C4-2B (cell line): ENCODE measurements at regions not wholly inside any gene's neighbourhood (a gene's known extent, or its start where the extent isn't known, plus 50 kb on each side); places are given as distances from the start of the nearest gene placed in this dataset.

ENCODE experiments used
- H3K27ac ChIP-seq: fragments of 450-650 bp; 2 replicates; pipeline ENCODE4 v1.5.1; 2017
- ZFX ChIP-seq: fragments of 450-650 bp; IDR thresholded peaks from 2 replicates; pipeline ENCODE4 v1.6.1; 2017
- TF ChIP-seq, protein P1 (sequence below): fragments of 450-650 bp; conservative IDR thresholded peaks from 2 replicates; pipeline ENCODE4 v1.5.1; 2017; ENCODE audit warnings: mild to moderate bottlenecking

DNA sequence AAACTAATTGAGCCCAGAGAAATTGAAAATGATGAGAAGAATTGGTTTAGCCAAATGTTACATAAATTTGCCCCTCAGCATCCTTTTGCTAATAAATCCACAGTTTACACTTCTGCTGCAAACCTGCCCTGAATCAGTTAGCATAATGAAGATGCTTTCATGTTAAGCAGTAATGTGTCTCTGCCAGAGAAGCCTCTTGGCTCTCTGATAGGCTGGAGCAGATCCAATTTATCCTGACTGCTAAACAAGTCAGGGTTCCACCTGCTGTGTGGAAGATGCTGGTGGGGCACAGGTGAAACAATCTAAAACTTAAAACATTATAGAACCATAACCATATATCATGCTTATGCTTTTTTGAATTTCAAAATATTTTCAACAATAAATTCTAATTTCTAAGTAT is 946.8 kb downstream of the OTOL1 start:
- TF ChIP-seq ZFX = no peak
- TF ChIP-seq, protein P1, sequence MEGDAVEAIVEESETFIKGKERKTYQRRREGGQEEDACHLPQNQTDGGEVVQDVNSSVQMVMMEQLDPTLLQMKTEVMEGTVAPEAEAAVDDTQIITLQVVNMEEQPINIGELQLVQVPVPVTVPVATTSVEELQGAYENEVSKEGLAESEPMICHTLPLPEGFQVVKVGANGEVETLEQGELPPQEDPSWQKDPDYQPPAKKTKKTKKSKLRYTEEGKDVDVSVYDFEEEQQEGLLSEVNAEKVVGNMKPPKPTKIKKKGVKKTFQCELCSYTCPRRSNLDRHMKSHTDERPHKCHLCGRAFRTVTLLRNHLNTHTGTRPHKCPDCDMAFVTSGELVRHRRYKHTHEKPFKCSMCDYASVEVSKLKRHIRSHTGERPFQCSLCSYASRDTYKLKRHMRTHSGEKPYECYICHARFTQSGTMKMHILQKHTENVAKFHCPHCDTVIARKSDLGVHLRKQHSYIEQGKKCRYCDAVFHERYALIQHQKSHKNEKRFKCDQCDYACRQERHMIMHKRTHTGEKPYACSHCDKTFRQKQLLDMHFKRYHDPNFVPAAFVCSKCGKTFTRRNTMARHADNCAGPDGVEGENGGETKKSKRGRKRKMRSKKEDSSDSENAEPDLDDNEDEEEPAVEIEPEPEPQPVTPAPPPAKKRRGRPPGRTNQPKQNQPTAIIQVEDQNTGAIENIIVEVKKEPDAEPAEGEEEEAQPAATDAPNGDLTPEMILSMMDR = no peak
- H3K27ac ChIP-seq = no peak overlapping the region

DNA sequence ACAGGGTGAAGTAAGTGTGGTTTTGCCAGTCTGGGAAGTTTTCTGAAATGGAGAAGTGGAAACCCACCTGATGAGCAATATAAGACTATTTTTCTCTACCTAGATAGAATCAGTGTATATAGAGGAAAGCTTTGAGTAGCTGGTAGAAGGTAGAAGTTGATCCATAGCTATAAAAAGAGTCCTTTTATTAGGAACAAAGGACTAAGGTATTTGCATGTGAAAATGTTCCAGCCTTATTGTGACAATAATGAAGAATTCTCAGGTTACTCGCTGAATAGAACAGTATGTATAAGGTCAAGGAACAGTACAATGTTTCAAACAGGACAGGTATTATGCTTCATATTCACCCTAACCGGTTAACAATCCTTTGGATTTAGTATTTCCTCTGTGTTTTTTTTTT is 972.2 kb downstream of the OTOL1 start:
- TF ChIP-seq, protein P1 = no peak
- TF ChIP-seq ZFX = no peak
- H3K27ac ChIP-seq = no peak overlapping the region

DNA sequence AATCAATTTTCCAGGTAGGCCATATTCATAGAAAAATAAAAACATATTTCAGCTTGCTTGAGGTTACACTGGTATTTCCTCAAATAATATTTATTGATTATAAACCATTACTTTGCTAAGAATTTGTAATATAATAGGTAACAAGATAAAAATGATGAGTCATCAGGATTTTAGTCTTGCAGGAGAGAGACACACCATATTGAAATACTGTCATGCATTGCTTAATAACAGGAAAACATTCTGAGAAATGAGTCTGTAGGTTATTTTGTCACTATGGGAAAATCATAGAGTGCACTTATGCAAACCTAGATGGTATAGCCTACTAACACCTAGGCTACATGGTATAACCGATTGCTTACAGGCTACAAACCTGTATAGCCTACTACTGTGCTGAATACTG is 990.5 kb downstream of the OTOL1 start:
- TF ChIP-seq, protein P1 = no peak
- no peak for TF ChIP-seq ZFX
- no peak overlapping the region for H3K27ac ChIP-seq

DNA sequence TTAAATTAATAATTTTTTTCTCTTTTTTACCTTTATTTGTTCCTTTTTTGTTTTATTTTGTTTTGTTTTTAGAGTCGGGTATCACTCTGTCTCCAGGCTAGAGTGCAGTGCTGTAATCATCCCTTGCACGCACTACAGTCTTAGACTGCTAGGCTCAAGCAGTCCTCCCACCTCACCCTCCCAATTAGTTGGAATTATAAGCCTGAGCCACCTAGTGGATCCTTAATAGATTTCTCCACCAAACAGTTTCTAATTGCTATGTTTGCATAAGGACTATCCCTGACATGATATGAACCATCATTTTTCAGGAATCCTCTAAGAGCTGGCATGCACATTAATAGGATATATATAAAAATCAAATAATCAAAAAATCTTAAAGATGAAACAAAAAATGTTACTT is 993.2 kb downstream of the OTOL1 start:
- H3K27ac ChIP-seq = no peak overlapping the region
- TF ChIP-seq ZFX = no peak
- TF ChIP-seq, protein P1 = peak; percentile 56

DNA sequence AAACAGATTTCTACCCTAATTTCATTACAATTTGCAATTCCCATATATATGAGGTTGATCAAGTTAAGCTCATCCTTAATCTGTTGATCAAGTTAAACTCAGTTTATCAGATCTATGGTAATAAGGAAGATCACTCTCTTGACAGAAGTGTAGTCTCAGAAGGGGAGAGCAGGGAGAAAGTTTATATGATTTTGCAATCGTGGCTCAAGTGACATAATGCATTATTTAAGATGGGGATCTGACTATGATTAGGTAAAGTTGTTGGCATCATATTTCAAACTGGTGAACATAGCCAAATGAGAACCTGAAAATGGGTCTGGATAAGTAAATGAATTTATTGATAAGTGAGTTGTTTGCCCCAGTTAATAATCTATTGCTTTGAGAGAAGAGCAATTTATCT is 995.3 kb downstream of the OTOL1 start:
- TF ChIP-seq, protein P1 = no peak
- no peak for TF ChIP-seq ZFX
- no peak overlapping the region for H3K27ac ChIP-seq

DNA sequence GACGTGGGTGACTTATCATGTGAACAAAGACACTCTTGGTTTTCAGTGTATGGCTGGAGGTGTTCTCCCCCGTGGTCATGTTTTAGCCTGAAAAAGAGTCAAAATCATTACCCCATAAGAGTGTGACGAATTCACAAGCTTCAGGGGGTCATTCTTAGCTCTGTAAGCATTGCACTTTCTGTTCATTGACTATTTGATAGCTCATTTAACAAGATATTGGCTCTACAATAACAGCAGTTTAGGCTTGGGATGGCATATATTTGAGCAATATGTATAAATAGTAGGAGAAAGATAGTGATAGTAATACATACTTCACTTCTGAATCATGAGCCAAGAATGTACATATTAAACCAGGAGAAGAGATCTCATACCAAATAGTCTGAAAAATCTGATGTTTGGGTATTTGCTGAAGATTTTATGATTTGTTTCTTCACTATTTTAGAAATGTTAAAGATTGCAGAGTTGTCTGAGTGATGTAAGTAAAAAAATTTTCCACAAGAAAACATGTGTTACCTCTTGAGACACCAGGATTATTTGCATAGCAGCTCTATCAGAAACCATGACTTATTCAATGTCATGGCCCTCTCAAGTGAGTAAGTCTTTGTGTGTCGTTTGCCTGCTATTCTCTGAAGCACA is 996.0 kb downstream of the OTOL1 start:
- no peak for TF ChIP-seq ZFX
- TF ChIP-seq, protein P1 = no peak
- H3K27ac ChIP-seq = no peak overlapping the region

DNA sequence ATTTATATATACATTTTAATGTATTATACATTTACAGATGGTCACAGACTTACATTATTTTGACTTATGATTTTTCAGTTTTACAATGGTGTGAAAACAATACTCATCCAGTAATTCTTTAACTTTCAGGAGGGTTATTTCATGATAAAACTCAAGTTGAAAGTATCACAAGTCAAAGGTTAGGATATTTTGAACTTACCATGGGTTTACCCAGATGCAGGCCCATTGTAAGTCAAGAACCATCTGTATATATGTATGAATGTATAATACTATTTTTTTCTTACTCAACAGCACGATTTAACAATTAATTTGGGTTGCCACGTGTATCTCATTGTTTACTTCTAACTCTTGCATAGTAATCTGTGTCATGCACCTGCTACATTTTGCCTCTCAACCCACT is 1002.0 kb downstream of the OTOL1 start:
- no peak for TF ChIP-seq ZFX
- TF ChIP-seq, protein P1 = no peak
- no peak overlapping the region for H3K27ac ChIP-seq
